Progenitor cell of endocrine pancreas (in vitro differentiated cells): ENCODE measurements at regions not wholly inside any gene's neighbourhood (a gene's known extent, or its start where the extent isn't known, plus 50 kb on each side); places are given as distances from the start of the nearest gene placed in this dataset.
"Not testable (repeated sequence)": the region's sequence is repeated elsewhere in the genome, so short reads cannot be mapped to it uniquely, and the experiment has no call there.

Experiments used
- DNase-seq: peaks from one replicate; pipeline ENCODE4 v3.0.0; 2021; ENCODE audit warnings: low spot score; ENCODE audit not compliant: unreplicated experiment
- H3K27ac Mint-ChIP-seq: 2 replicates; pipeline ENCODE4 v1.8.0; 2021; ENCODE audit warnings: mild to moderate bottlenecking, moderate library complexity, mixed read lengths
- H3K27me3 Mint-ChIP-seq: 2 replicates; pipeline ENCODE4 v1.8.0; 2021; ENCODE audit warnings: mixed read lengths
- H3K36me3 Mint-ChIP-seq: 2 replicates; pipeline ENCODE4 v1.8.0; 2022; ENCODE audit warnings: mixed read lengths; ENCODE audit not compliant: insufficient read depth
- H3K4me1 Mint-ChIP-seq: 2 replicates; pipeline ENCODE4 v1.8.0; 2021; ENCODE audit warnings: low read depth, mixed read lengths
- H3K4me3 Mint-ChIP-seq: 2 replicates; pipeline ENCODE4 v1.8.0; 2021; ENCODE audit warnings: low read depth, mild to moderate bottlenecking, moderate library complexity, mixed read lengths
- H3K9me3 Mint-ChIP-seq: 2 replicates; pipeline ENCODE4 v1.8.0; 2021; ENCODE audit warnings: low read depth, mixed read lengths
- CTCF ChIP-seq: fragments of 200-600 bp; sonication (generic); IDR thresholded peaks from one replicate; pipeline ENCODE4 v1.5.0; 2021; ENCODE audit warnings: antibody characterized with exemption, mild to moderate bottlenecking; ENCODE audit not compliant: unreplicated experiment

- no peak overlapping the region for H3K4me3 Mint-ChIP-seq
- H3K9me3 Mint-ChIP-seq: no peaks in the 10 kb centered on the region
- no peaks in the 10 kb centered on the region for H3K27me3 Mint-ChIP-seq
- DNase-seq: no peak
- TF ChIP-seq CTCF: no peak
- H3K27ac Mint-ChIP-seq: no peak overlapping the region
- no peaks in the 10 kb centered on the region for H3K4me1 Mint-ChIP-seq
- no peaks in the 10 kb centered on the region for H3K36me3 Mint-ChIP-seq
Observed at GRCh38 chr5:111963555-111963954, 206.6 kb upstream of the NREP start.

GRCh38 chr5:111962906-111963305, 205.9 kb upstream of the NREP start:
- no peak for TF ChIP-seq CTCF
- H3K4me1 Mint-ChIP-seq: no peaks in the 10 kb centered on the region
- H3K27ac Mint-ChIP-seq: no peak overlapping the region
- H3K27me3 Mint-ChIP-seq: no peaks in the 10 kb centered on the region
- no peaks in the 10 kb centered on the region for H3K9me3 Mint-ChIP-seq
- H3K4me3 Mint-ChIP-seq: no peak overlapping the region
- no peak for DNase-seq
- H3K36me3 Mint-ChIP-seq: no peaks in the 10 kb centered on the region

GRCh38 chr5:111961862-111962261, 204.9 kb upstream of the NREP start:
- H3K27me3 Mint-ChIP-seq: no peaks in the 10 kb centered on the region
- H3K36me3 Mint-ChIP-seq: no peaks in the 10 kb centered on the region
- H3K9me3 Mint-ChIP-seq: no peaks in the 10 kb centered on the region
- H3K27ac Mint-ChIP-seq: no peak overlapping the region
- H3K4me1 Mint-ChIP-seq: no peaks in the 10 kb centered on the region
- no peak for TF ChIP-seq CTCF
- no peak overlapping the region for H3K4me3 Mint-ChIP-seq
- no peak for DNase-seq

- H3K4me3 Mint-ChIP-seq: no peak overlapping the region
- DNase-seq: no peak
- H3K36me3 Mint-ChIP-seq: no peaks in the 10 kb centered on the region
- H3K27me3 Mint-ChIP-seq: no peaks in the 10 kb centered on the region
- H3K4me1 Mint-ChIP-seq: no peaks in the 10 kb centered on the region
- H3K9me3 Mint-ChIP-seq: no peaks in the 10 kb centered on the region
- TF ChIP-seq CTCF: no peak
- H3K27ac Mint-ChIP-seq: no peak overlapping the region
Observed at GRCh38 chr5:111960476-111961215, 203.7 kb upstream of the NREP start.

- no peaks in the 10 kb centered on the region for H3K4me1 Mint-ChIP-seq
- H3K4me3 Mint-ChIP-seq: no peak overlapping the region
- H3K36me3 Mint-ChIP-seq: no peaks in the 10 kb centered on the region
- no peak for TF ChIP-seq CTCF
- H3K27me3 Mint-ChIP-seq: no peaks in the 10 kb centered on the region
- DNase-seq: no peak
- H3K9me3 Mint-ChIP-seq: no peaks in the 10 kb centered on the region
- no peak overlapping the region for H3K27ac Mint-ChIP-seq
Observed at GRCh38 chr5:111958851-111959250, 201.9 kb upstream of the NREP start.

- H3K36me3 Mint-ChIP-seq, H3K9me3 Mint-ChIP-seq, H3K4me3 Mint-ChIP-seq, H3K27ac Mint-ChIP-seq, DNase-seq, H3K4me1 Mint-ChIP-seq, H3K27me3 Mint-ChIP-seq: not testable (repeated sequence)
Observed at GRCh38 chr5:111956765-111957164, 199.8 kb upstream of the NREP start.
